ENCODE measurements at regions not wholly inside any gene's neighbourhood (a gene's known extent, or its start where the extent isn't known, plus 50 kb on each side); places are given as distances from the start of the nearest gene placed in this dataset.

GRCh38 chr2:41127351-41127750 is 675.5 kb upstream of the SLC8A1 start:
- TF ChIP-seq CTCF (IDR thresholded peaks at IDR 0.05): no peak
- Histone ChIP-seq H4K20me1 (ENCODE audit: insufficient read depth, low read length) (no peaks in the 10 kb centered on the region), H3K9me3 (replicated peaks in 1 of 2; ENCODE audit: control insufficient read depth in 1 of 2, insufficient read depth in 1 of 2, low read length in 2 of 2) (no peaks in the 10 kb centered on the region), H3K4me3 (replicated peaks in 1 of 3; ENCODE audit: low read depth in 2 of 3, low read length in 3 of 3) (no peak overlapping the region), H2AFZ (ENCODE audit: insufficient read depth, low read depth, low read length, poor library complexity, severe bottlenecking) (no peak overlapping the region), H3K27ac (ENCODE audit: low read depth in 1 of 2, low read length in 2 of 2) (no peak overlapping the region), H3K36me3 (replicated peaks in 1 of 2; ENCODE audit: control insufficient read depth in 1 of 2, insufficient read depth in 2 of 2, low read length in 2 of 2) (no peaks in the 10 kb centered on the region), H3K9ac (ENCODE audit: insufficient read depth, low read length, poor library complexity, severe bottlenecking) (no peak overlapping the region), H3K27me3 (ENCODE audit: control insufficient read depth in 2 of 2, insufficient read depth in 2 of 2, low read length in 2 of 2) (no peaks in the 10 kb centered on the region), H3K4me1 (ENCODE audit: control insufficient read depth in 1 of 2, insufficient read depth in 2 of 2, low read length in 2 of 2) (no peaks in the 10 kb centered on the region), H3K79me2 (ENCODE audit: insufficient read depth, low read length) (no peaks in the 10 kb centered on the region), H3K4me2 (replicated peaks; ENCODE audit: extremely low read depth, low read length, poor library complexity, severe bottlenecking) (no peak overlapping the region)
- H3K4me3 Mint-ChIP-seq: no peak overlapping the region
- 80% methylated on average over 2 of the region's 3 CpGs for WGBS (ENCODE audit: insufficient coverage)
- no peak for DNase-seq
- intact Hi-C loops (cut with micrococcal nuclease): no loop called here
- no peaks in the 10 kb centered on the region for H3K36me3 Mint-ChIP-seq
- H3K27ac Mint-ChIP-seq: no peak overlapping the region
- no peaks in the 10 kb centered on the region for H3K27me3 Mint-ChIP-seq (ENCODE audit: low read depth in 3 of 3)
- H3K9me3 Mint-ChIP-seq: peaks cover 0 to 6% (median 2%) of the 10 kb centered on the region in 7 donors
- no peaks in the 10 kb centered on the region for H3K4me1 Mint-ChIP-seq

GRCh38 chr2:41129988-41130387 is 678.1 kb upstream of the SLC8A1 start:
- Histone ChIP-seq H3K9ac (ENCODE audit: insufficient read depth, low read length, poor library complexity, severe bottlenecking) (no peak overlapping the region), H3K4me3 (replicated peaks in 1 of 3; ENCODE audit: low read depth in 2 of 3, low read length in 3 of 3) (no peak overlapping the region), H3K27me3 (ENCODE audit: control insufficient read depth in 2 of 2, insufficient read depth in 2 of 2, low read length in 2 of 2) (no peaks in the 10 kb centered on the region), H3K4me1 (ENCODE audit: control insufficient read depth in 1 of 2, insufficient read depth in 2 of 2, low read length in 2 of 2) (no peaks in the 10 kb centered on the region), H2AFZ (ENCODE audit: insufficient read depth, low read depth, low read length, poor library complexity, severe bottlenecking) (no peak overlapping the region), H3K9me3 (replicated peaks in 1 of 2; ENCODE audit: control insufficient read depth in 1 of 2, insufficient read depth in 1 of 2, low read length in 2 of 2) (no peaks in the 10 kb centered on the region), H3K4me2 (replicated peaks; ENCODE audit: extremely low read depth, low read length, poor library complexity, severe bottlenecking) (no peak overlapping the region), H4K20me1 (ENCODE audit: insufficient read depth, low read length) (no peaks in the 10 kb centered on the region), H3K36me3 (replicated peaks in 1 of 2; ENCODE audit: control insufficient read depth in 1 of 2, insufficient read depth in 2 of 2, low read length in 2 of 2) (no peaks in the 10 kb centered on the region), H3K27ac (ENCODE audit: low read depth in 1 of 2, low read length in 2 of 2) (no peak overlapping the region), H3K79me2 (ENCODE audit: insufficient read depth, low read length) (no peaks in the 10 kb centered on the region)
- 21% methylated on average over 3 of the region's 3 CpGs for WGBS (ENCODE audit: insufficient coverage)
- Mint-ChIP-seq H3K36me3 (no peaks in the 10 kb centered on the region), H3K4me1 (no peaks in the 10 kb centered on the region), H3K9me3 (peaks cover 0 to 6% (median 2%) of the 10 kb centered on the region in 7 donors), H3K27me3 (ENCODE audit: low read depth in 3 of 3) (no peaks in the 10 kb centered on the region), H3K4me3 (no peak overlapping the region), H3K27ac (no peak overlapping the region)
- intact Hi-C loops (cut with micrococcal nuclease): no loop called here
- DNase-seq: no peak
- TF ChIP-seq CTCF (IDR thresholded peaks at IDR 0.05): no peak
